HG02571 (cell line): ENCODE measurements at regions not wholly inside any gene's neighbourhood (a gene's known extent, or its start where the extent isn't known, plus 50 kb on each side); places are given as distances from the start of the nearest gene placed in this dataset.

ENCODE experiments used
- ATAC-seq: cut with Tn5 transposase; IDR thresholded peaks from one replicate; pipeline ENCODE4 v1.9.1; 2021; ENCODE audit warnings: mild to moderate bottlenecking, moderate library complexity; ENCODE audit not compliant: unreplicated experiment

GRCh38 chr4:34158878-34159277 lies 2085.4 kb downstream of the ARAP2 start:
- no peak for ATAC-seq

- no peak for ATAC-seq
Measured at GRCh38 chr4:34170946-34171345, 2073.4 kb downstream of the ARAP2 start.

- no peak for ATAC-seq
Measured at GRCh38 chr4:34176609-34177008, 2067.7 kb downstream of the ARAP2 start.

GRCh38 chr4:34178476-34178875 lies 2065.8 kb downstream of the ARAP2 start:
- ATAC-seq, result no peak

GRCh38 chr4:34181311-34181841 lies 2062.9 kb downstream of the ARAP2 start:
- ATAC-seq, result no peak

- no peak for ATAC-seq
Measured at GRCh38 chr4:34181891-34182290, 2062.4 kb downstream of the ARAP2 start.

GRCh38 chr4:34182306-34182705 lies 2062.0 kb downstream of the ARAP2 start:
- no peak for ATAC-seq

GRCh38 chr4:34183926-34184325 lies 2060.4 kb downstream of the ARAP2 start:
- no peak for ATAC-seq

GRCh38 chr4:34187056-34187455 lies 2057.3 kb downstream of the ARAP2 start:
- no peak for ATAC-seq

- no peak for ATAC-seq
Measured at GRCh38 chr4:34191443-34191842, 2052.9 kb downstream of the ARAP2 start.

- no peak for ATAC-seq
Measured at GRCh38 chr4:34193451-34194154, 2050.7 kb downstream of the ARAP2 start.

- ATAC-seq, result no peak
Measured at GRCh38 chr4:34194585-34194984, 2049.7 kb downstream of the ARAP2 start.

- no peak for ATAC-seq
Measured at GRCh38 chr4:34196375-34196774, 2047.9 kb downstream of the ARAP2 start.

- ATAC-seq, result no peak
Measured at GRCh38 chr4:34198966-34199365, 2045.3 kb downstream of the ARAP2 start.

- ATAC-seq, result no peak
Measured at GRCh38 chr4:34200535-34200934, 2043.8 kb downstream of the ARAP2 start.

- no peak for ATAC-seq
Measured at GRCh38 chr4:34202154-34202553, 2042.2 kb downstream of the ARAP2 start.

GRCh38 chr4:34220601-34221000 lies 2023.7 kb downstream of the ARAP2 start:
- no peak for ATAC-seq

GRCh38 chr4:34221986-34222385 lies 2022.3 kb downstream of the ARAP2 start:
- no peak for ATAC-seq

- ATAC-seq, result no peak
Measured at GRCh38 chr4:34236118-34236517, 2008.2 kb downstream of the ARAP2 start.

- ATAC-seq, result no peak
Measured at GRCh38 chr4:34245276-34245675, 1999.0 kb downstream of the ARAP2 start.

GRCh38 chr4:34250562-34250961 lies 1993.8 kb downstream of the ARAP2 start:
- no peak for ATAC-seq

- no peak for ATAC-seq
Measured at GRCh38 chr4:34253239-34253638, 1991.1 kb downstream of the ARAP2 start.

GRCh38 chr4:34258176-34258575 lies 1986.1 kb downstream of the ARAP2 start:
- no peak for ATAC-seq
